Activated naive CD8-positive, alpha-beta T cell treated with anti-CD3 and anti-CD28 coated beads, Interleukin-2, amount 10 ng/mL, durations not matched to agents 7 days and 5 days (primary cell): ENCODE measurements at regions not wholly inside any gene's neighbourhood (a gene's known extent, or its start where the extent isn't known, plus 50 kb on each side); places are given as distances from the start of the nearest gene placed in this dataset.

ENCODE experiments used
- ATAC-seq: fragments of 150-1000 bp; cut with Tn5 transposase; one replicate; pipeline ENCODE4 v1.10.0; 2021; ENCODE audit warnings: low read depth, moderate library complexity
- POLR2A ChIA-PET: fragments of 350-600 bp; sonication (Branson Sonifier 250); formaldehyde crosslinking; loops from one replicate; lab custom pipeline; 2021; ENCODE audit warnings: antibody characterized with exemption; lab: Charles Lee
- DNase-seq: peaks from one replicate; pipeline ENCODE4 v3.0.0; 2021
- H3K27ac Mint-ChIP-seq: one replicate; pipeline ENCODE4 v1.8.0; 2022; ENCODE audit warnings: mild to moderate bottlenecking, mixed read lengths
- H3K27me3 Mint-ChIP-seq: one replicate; pipeline ENCODE4 v1.8.0; 2022; ENCODE audit warnings: mild to moderate bottlenecking, moderate library complexity, mixed read lengths
- H3K36me3 Mint-ChIP-seq: one replicate; pipeline ENCODE4 v1.8.0; 2021; ENCODE audit warnings: mild to moderate bottlenecking, mixed read lengths
- H3K4me1 Mint-ChIP-seq: one replicate; pipeline ENCODE4 v1.8.0; 2021; ENCODE audit warnings: mixed read lengths
- H3K4me3 Mint-ChIP-seq: one replicate; pipeline ENCODE4 v1.8.0; 2022; ENCODE audit warnings: mild to moderate bottlenecking, moderate library complexity, mixed read lengths
- H3K9me3 Mint-ChIP-seq: one replicate; pipeline ENCODE4 v1.8.0; 2021; ENCODE audit warnings: mixed read lengths

DNA sequence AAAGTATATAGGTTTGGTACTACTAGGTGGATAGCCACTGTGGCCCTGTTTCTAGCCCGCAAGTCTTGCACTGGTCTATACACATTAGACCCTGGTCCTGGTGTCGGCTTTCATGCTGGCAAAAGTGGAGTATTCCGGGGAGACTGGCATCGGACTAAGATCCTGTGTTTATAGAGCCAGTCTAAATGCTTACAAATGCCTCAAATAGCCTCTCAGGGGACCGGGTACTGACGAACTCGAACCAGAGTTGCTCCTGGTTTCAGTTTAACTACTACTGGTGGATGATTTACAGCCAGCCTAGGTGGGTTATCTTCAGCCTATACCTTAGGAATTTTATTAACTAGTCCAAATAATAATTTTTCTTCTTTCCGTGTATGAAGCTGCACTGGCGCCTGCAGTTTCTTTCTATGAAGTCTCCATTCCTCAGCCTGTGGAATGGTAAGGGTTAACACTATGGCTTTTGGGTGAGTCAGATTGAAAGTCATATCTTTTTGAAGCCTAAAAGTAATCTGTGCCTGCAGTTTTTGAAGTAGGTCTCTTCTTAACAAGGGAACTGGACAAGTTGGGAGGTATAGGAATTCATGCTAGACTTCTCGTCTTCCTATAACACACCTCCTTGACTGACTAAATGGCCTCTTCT lies 51.3 kb downstream of the OR10H4 start:
- DNase-seq (no peak), ATAC-seq (no peak)
- Mint-ChIP-seq H3K27me3 (no peaks in the 10 kb centered on the region), H3K36me3 (peaks cover 1% of the 10 kb centered on the region), H3K4me3 (no peak overlapping the region), H3K9me3 (peaks cover 5% of the 10 kb centered on the region), H3K27ac (peak overlapping the region; percentile 2), H3K4me1 (peaks cover 24% of the 10 kb centered on the region)
- POLR2A ChIA-PET: no interaction called here

DNA sequence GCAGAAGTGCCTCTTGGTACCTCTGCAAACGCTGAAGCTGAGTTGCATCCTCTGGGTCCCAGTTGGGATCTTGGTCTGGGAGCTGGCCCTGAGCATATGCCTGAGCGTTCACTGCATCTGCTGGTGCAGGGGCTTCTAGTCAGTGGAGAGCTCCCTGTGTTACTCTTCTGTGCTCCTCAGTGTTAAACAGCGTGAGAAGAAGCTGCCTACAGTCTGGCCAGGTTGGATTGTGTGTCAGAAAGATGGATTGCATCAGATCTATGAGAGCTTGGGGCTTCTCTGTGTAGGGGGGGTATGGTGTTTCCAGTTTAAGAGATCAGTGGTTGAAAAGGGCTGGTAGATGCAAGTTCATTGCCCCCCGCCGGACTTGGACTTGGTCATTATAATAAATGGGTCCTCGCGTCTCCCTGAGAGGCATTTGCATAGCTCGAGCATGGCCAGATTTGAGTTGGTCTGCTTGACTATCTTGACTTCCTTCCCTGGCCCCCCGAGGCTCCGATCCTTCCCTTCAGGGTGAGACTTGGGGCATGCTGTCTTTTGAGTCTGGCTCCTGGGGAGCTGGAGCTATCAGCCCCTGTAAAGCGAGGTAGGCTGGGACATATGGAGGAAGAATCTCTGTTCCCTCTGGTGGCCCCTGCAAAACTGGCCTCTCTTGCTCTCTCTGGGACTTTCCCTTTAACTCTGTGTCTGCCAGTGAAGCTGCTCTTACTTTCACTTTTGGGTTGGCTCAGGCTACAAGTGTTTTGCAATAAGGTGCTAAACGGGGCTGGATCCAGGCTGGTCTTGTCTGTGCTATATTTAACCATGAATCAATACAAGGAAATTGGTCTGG lies 52.9 kb downstream of the OR10H4 start:
- POLR2A ChIA-PET: interaction anchor here (0.6 to 1.6 kb wide), 7 partner anchors 93 to 847 kb away, joined by 3 to 10 read pairs (median 3); partner anchors contain the start of gene HSH2D
- H3K36me3 Mint-ChIP-seq: peaks cover 1% of the 10 kb centered on the region
- H3K4me1 Mint-ChIP-seq: peaks cover 24% of the 10 kb centered on the region
- H3K4me3 Mint-ChIP-seq: peak overlapping the region; percentile 84
- ATAC-seq: peak; percentile 96
- peak; percentile 58 for DNase-seq
- H3K27ac Mint-ChIP-seq: peak overlapping the region; percentile 93
- H3K9me3 Mint-ChIP-seq: peaks cover under 1% of the 10 kb centered on the region
- no peaks in the 10 kb centered on the region for H3K27me3 Mint-ChIP-seq

DNA sequence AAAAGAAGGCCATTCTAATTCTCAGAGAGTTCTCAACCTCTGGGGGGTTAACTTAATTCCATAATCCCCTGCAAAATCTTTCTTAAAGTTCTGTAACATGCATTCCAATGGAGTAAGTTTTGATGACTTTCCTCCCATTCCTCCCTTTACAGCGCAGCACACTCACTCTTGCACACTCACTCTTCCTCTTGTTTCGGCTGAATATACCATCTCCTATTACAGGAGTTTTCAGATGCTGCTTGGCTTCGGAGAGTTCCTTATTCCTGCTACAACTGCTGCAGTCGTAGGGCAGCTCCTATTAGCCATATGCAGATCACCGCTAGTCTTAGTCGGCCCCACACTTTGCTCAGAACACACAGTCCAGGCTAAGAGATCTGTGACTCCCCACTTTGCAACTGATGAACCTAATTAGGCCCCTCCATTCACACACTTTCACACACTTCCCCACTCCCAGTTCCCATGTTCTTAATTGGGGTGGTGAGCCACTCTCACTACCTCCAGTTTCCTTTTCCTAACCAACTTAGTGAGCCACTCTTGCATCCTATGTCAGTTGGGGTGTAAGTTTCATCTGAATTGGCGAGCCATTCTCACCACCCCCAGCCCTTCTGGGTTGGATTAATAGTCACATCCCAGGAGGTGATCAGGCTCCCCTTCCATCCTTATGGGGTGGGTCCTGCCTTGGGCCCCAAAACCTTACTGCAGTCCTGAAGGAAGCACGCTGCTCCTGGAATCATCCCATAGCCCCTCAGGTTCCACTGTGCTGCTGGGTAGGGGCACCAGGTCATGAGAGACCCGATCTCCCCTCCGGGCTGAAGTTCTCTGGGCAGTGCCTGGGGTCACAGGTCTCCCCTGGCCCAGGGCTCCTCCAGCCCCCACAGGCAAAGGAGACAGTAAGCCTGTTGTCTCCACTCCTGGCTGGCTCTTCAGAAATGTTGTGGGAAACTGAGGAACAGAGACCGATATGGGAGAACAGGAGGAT lies 53.9 kb downstream of the OR10H4 start:
- Mint-ChIP-seq H3K9me3 (no peaks in the 10 kb centered on the region), H3K27ac (peak overlapping the region; percentile 93), H3K27me3 (no peaks in the 10 kb centered on the region), H3K36me3 (peaks cover 1% of the 10 kb centered on the region), H3K4me1 (peaks cover 24% of the 10 kb centered on the region), H3K4me3 (peak overlapping the region; percentile 84)
- no peak for DNase-seq
- ATAC-seq: no peak
- POLR2A ChIA-PET: interaction anchor here (0.6 to 1.6 kb wide), 5 partner anchors 92 to 543 kb away, joined by 3 to 10 read pairs (median 4); partner anchors contain the start of gene HSH2D

DNA sequence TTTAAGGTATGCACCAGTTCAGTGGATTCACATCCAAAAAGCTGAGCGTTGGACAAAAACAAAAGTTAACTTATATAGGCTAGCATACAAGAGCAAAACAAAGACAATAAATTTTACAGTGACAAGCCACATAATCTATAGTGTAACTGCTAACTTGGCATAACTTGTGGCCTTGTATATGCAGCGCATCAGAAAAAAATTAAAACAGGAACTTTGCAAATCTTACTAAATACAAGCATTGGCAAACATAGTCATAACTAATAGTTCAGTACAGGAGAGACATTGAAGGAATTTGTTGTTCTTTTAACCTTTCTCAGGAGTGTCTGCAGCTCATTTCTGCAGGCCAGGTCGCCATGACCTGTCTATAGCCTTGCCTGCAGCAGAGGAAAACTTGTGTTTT lies 54.6 kb downstream of the OR10H4 start:
- Mint-ChIP-seq H3K36me3 (peaks cover 1% of the 10 kb centered on the region), H3K27ac (no peak overlapping the region), H3K9me3 (no peaks in the 10 kb centered on the region), H3K27me3 (no peaks in the 10 kb centered on the region), H3K4me3 (no peak overlapping the region), H3K4me1 (peaks cover 24% of the 10 kb centered on the region)
- ATAC-seq (no peak), DNase-seq (no peak)
- POLR2A ChIA-PET: no interaction called here

DNA sequence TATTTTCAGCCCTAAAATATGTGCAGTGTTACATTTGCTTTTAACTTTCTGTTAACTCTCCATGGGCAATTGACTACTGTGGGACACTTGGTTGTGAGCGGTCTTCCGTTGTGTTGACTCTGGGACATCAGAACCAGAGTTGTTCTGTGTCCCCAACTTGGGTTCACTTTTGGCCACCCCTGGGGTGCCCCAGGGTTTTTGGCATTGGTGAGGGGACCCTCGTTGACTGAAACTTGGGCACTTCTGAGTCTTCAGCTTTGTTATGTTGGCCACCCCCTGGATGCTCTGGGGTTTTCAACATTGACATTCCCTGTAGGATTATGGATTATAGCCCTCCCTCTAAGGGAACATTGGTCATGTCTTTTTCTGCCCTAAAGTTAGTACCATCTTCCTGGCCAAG lies 57.1 kb downstream of the OR10H4 start:
- Mint-ChIP-seq H3K36me3 (peaks cover 1% of the 10 kb centered on the region), H3K4me3 (no peak overlapping the region), H3K9me3 (no peaks in the 10 kb centered on the region), H3K4me1 (peaks cover 17% of the 10 kb centered on the region), H3K27me3 (no peaks in the 10 kb centered on the region), H3K27ac (no peak overlapping the region)
- no peak for ATAC-seq
- POLR2A ChIA-PET: no interaction called here
- DNase-seq: no peak

DNA sequence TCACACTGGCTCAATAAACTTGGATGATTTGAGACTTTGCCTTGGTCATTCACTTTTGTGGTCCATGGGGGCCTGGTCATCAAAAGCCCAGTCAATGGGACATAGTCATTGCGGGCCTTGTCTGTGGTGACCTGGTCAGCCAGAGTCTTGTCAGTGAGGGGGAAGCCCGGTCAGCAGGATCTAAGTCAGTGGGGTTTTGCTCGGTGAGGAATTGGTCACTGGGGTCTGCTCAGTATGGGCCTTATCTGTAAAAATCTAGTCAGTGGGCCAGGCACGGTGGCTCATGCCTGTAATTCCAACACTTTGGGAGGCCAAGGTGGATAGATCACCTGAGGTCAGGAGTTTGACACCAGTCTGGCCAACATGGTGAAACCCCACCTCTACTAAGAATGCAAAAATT lies 63.7 kb upstream of the TPM4 start:
- Mint-ChIP-seq H3K36me3 (no peaks in the 10 kb centered on the region), H3K4me3 (no peak overlapping the region), H3K27me3 (no peaks in the 10 kb centered on the region), H3K27ac (no peak overlapping the region), H3K4me1 (no peaks in the 10 kb centered on the region), H3K9me3 (no peaks in the 10 kb centered on the region)
- DNase-seq: no peak
- ATAC-seq: no peak
- POLR2A ChIA-PET: no interaction called here

DNA sequence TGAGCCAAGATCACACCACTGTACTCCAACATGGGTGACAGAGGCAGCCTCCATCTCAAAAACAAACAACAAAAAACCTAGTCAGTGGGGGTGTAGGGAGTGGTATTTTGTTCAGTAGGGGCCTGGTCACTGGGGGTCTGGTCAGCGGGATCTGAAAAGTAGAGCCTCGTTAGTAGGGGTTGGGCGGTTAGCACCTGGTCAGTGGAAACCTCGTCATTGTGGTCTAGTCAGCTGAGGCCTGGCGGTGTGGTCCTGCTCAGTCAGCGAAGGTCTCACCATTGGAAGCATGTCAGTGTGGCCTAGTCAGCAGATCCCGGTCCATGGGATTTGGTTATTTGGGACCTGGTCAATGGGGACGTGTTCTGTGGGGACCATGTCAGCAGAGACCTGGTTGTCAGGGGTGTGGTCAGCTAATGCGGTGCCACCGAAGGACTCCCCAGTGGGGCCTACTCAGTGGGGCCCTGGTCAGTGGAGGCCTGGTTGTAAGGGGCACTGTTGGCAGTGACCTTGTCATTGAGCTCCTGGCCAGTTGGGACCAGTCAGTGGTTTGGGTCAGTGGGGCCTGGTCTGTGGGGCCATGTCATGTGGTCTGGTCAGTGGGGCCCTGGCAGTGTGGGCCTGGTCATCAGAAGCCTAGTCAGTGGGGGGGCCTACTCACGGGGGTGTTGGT lies 63.0 kb upstream of the TPM4 start:
- Mint-ChIP-seq H3K27me3 (no peaks in the 10 kb centered on the region), H3K4me3 (no peak overlapping the region), H3K4me1 (no peaks in the 10 kb centered on the region), H3K27ac (no peak overlapping the region), H3K9me3 (no peaks in the 10 kb centered on the region), H3K36me3 (no peaks in the 10 kb centered on the region)
- no peak for ATAC-seq
- POLR2A ChIA-PET: no interaction called here
- DNase-seq: no peak

DNA sequence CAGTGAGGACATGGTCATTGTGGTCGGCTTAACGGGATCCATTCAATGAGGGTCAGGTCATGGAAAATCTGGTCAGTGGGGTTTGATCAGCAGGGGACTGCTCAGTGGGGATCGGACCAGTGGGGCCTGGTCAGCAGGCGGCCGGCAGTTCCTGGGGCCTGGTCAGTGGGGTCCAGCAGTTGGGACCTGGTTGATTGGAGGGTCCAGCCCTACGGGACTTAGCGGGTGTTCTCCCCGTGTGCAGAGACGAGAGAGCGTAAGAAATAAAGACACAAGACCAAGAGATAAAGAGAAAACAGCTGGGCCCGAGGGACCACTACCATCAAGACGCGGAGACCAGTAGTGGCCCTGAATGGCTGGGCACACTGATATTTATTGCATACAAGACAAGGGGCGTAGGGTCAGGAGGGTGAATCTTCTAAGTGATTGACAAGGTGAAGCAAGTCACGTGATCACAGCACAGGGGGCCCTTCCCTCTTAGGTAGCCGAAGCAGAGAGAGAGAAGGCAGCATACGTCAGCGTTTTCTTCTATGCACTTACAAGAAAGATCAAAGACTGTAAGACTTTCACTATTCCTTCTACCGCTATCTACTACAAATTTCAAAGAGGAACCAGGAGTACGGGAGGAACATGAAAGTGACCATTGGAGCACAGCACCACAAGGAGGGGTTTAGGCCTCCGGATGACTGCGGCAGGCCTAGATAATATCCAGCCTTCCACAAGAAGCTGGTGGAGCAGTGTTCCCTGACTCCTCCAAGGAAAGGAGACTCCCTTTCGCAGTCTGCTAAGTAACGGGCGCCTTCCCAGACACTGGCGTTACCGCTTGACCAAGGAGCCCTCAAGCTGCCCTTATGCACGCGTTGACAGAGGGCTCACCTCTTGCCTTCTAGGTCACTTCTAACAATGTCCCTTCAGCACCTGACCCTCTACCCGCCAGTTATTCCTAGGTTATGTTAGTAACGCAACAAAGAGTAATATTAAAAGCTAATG lies 62.1 kb upstream of the TPM4 start:
- no peak overlapping the region for H3K27ac Mint-ChIP-seq
- no peaks in the 10 kb centered on the region for H3K9me3 Mint-ChIP-seq
- H3K27me3 Mint-ChIP-seq: no peaks in the 10 kb centered on the region
- H3K4me1 Mint-ChIP-seq: no peaks in the 10 kb centered on the region
- H3K36me3 Mint-ChIP-seq: no peaks in the 10 kb centered on the region
- DNase-seq: no peak
- POLR2A ChIA-PET: no interaction called here
- no peak overlapping the region for H3K4me3 Mint-ChIP-seq
- ATAC-seq: no peak

DNA sequence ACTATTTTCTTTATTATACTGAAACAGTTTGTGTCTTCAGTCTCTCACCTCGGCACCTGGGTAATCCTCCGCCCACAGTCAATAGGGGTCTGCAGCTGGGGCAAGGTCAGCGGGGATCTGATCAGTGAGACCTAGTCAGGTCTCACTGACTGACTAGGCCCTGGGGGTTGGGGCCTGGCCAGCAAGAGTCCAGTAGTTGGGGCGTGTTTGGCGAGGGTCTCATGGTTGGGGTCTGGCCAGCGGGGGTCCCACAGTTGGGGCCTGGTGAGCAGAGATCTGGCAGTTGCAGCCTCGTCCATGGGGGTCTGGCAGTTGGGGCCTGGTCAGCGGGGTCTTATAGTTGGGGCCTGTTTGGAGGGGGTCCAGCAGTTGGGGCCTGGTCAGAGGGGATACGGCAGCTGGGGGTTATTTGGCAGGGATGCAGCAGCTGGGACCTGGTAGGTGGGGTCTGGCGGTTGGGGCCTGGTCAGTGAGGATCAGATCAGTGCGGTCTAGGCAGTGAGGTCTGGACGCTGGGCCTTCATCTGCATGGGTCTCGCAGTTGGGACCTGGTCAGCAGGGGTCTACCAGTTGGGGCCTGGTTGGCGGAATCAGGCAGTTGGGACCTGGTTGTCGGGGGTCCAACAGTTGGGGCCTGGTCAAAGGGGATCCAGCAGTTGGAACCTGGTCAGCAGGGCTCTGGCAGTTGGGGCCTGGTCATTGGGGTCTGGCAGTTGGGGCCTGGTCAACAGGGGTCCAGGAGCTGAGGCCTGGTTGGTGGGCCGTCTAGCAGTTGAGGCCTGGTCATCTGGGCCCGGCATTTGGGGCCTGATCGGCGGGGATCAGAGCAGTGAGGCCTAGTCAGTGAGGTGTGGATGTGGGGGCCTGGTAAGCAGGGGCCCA lies 61.1 kb upstream of the TPM4 start:
- POLR2A ChIA-PET: no interaction called here
- no peaks in the 10 kb centered on the region for H3K9me3 Mint-ChIP-seq
- ATAC-seq: no peak
- H3K27me3 Mint-ChIP-seq: no peaks in the 10 kb centered on the region
- H3K27ac Mint-ChIP-seq: no peak overlapping the region
- no peaks in the 10 kb centered on the region for H3K36me3 Mint-ChIP-seq
- DNase-seq: no peak
- H3K4me3 Mint-ChIP-seq: no peak overlapping the region
- no peaks in the 10 kb centered on the region for H3K4me1 Mint-ChIP-seq

DNA sequence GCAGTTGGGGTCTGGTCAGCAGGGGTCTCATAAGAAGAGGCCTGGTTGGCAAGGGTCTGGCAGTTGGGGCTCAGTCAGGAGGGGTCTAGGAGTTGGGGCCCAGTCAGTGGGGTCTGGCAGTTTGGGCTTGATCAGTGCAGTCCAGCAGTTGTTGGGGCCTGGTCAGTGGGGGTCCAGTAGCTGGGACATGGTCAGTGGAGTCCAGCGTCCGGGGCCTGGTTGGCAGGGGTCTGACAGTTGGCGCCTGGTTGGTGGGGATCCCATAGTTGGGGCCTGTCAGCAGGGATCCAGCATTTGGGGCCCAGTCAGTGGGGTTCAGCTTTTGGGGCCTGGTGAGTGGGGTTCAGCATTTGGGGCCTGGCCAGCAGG lies 60.5 kb upstream of the TPM4 start:
- no peaks in the 10 kb centered on the region for H3K9me3 Mint-ChIP-seq
- no peaks in the 10 kb centered on the region for H3K27me3 Mint-ChIP-seq
- no peaks in the 10 kb centered on the region for H3K36me3 Mint-ChIP-seq
- H3K4me3 Mint-ChIP-seq: no peak overlapping the region
- no peak for DNase-seq
- ATAC-seq: no peak
- H3K27ac Mint-ChIP-seq: no peak overlapping the region
- no peaks in the 10 kb centered on the region for H3K4me1 Mint-ChIP-seq
- POLR2A ChIA-PET: no interaction called here
